Stimulated activated CD8-positive, alpha-beta memory T cell treated with anti-CD3 and anti-CD28 coated beads, Interleukin-4, amount 100 ng/mL, for 48 hours (primary cell): ENCODE measurements at regions not wholly inside any gene's neighbourhood (a gene's known extent, or its start where the extent isn't known, plus 50 kb on each side); places are given as distances from the start of the nearest gene placed in this dataset.

Experiments used
- DNase-seq: peaks from one replicate; pipeline ENCODE4 v3.0.0-alpha.2; 2020

DNA sequence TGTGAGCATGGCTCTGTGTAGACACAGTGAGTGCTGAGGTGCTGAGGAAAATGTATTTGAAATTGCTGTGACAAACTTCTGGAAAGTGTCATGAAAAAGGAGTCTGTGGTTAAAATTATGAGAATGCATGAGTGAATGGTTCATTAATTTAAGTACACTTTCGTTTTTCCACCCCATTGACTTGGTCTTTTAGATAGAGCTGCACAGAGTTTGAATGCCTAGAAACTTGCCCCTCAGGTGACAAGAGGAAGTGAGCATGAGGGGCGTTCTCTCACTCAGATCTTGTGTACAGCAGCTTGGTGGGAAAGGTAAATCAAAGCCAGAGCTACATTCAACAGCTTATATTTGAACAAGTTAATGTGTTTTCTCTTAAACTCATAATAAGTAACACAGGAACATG lies 296.8 kb downstream of the WDR72 start:
- DNase-seq, result no peak

DNA sequence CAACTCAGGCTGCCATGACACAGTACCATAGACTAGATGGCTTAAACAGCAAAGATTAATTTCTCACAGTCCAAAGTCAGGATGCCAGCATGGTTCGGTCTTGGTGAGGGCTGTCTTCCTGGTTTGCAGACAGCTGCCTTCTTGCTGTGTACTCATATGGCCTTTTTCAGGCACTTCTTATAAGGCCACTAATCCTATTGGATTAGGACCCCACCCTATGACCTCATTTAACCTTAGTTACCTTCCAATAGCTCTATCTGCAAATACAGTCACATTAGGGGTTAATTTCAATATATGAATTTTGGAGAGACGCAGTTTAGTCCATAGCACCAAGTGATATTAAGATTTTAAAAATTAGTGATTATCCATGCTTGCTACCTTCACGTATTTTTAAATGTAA lies 297.8 kb downstream of the WDR72 start:
- no peak for DNase-seq

DNA sequence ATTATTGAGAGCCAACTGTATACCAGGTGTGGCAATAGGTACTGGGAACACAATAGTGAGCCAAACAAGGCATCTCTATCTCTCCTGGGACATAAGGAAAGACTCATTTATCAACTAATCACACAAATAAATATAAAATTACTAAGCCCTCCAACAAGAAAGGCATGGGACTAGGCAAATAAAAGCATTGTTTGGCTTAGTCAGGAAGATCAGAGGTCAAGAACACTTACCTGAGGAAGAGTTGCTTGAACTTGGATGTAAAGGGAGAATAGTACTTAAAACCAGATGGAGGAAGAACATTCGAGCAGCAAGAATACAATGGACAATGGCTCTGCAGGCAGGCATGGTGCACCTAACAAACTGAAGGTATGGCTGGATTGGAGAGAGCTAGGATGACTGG lies 300.7 kb downstream of the WDR72 start:
- no peak for DNase-seq

DNA sequence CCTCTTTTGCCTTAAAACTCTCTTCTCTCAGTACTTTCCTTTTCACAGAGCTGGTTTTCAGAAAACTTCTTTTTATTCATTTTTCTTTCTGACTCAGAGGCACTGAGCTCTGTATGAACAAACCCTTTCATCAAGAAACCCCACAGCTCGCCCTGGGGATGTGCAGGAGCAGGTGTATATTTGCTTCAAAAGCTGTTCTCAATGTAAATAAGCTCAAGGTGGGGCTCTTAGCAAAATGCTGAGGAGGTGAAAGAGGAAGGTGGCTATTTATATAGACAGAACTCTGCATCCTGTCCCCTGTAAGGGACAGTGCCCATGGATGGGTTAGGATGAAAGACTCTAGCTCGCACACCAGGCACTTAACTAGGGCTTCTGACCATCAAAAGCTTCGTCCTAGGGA lies 302.0 kb downstream of the WDR72 start:
- DNase-seq, result no peak

DNA sequence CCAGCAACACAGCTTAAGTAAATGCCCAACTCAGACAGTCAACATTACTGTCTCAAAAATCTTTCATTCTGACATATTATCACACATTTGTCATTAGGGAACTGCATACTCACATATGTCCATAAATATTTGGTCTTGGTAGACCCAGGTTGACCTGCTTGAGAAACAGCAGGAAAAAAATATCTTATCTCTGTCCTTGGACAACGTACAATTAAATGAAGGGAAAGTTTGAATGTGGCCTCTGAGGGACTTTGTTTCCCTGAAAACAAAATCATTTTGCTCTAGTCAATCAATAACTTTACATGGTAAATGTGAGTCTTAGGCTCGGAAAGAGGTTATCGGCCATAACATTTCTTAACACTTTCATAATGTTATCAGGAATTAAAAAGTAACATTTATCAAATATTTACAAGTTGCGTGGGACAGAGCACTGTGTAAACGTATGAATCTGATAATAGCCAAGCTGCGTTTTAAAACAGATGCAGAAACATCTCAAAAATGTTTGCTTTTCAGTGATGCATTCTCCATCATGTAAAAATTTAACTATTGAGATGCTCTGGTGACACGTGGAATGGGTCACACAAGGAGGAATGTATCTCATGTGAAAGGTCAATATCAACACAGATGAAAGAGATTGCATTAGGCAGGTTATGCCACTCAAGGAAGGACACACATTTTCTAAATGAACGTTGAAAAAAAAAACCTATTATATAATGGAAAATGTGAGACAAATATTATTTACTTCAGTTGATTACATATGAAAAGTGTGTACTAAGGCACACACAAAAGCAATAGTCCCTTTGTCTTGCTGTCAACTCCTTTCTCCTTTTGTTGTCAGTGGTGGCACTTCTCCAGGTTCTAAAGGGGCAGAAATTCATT lies 304.4 kb downstream of the WDR72 start:
- no peak for DNase-seq

DNA sequence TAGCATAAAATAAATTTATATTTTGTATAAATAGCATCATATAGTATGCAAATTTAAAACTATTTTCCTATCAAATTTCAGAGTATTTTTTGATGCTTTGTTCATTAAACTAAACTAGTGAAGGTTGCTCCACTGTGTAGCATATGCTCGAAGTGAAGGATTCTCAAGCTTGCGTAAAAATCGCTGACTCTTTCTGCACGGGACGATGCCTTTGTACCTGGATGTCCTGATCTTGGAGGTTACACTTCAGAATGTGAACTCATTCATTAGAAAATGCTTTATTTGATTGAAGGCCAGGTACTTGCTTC lies 305.0 kb downstream of the WDR72 start:
- DNase-seq, result no peak

DNA sequence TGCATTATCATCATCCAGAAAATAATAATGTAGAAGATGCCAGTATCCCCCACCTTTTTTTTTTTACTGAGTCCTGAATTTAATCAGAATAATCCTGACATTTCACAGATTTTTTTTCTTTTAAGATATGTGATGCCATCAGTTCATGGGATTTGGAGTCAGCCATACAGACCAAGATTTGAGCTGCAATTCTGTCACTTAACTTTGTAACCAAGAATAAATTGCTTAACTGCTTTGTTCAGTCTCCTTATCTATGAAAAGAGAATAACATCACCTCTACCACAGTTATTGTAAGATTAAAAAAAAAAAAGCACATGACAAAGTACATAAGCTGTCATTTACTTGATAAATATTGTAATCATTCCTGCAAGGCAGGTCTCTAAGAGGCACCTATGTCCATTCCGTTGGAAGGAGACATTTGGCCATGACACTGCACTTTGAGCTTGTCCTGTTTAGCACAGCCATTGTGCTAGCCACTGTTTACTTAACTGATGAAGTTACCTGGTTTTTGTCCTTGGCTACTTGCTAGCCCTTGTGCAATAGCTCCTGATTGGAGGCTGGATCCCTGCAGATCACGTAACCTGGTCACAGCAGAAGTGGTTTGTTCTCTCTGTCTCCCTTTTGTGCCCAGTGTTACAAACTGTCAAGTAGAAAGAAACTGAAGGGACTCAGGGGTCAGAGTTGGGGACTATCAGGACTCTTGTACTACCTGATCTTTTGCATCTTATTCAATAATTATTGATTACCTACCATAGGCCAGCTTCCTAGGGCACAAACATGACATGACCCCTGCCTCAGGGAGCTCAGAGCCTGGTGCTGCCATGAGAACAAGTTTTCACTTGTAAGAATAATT lies 306.0 kb downstream of the WDR72 start:
- DNase-seq, result no peak

DNA sequence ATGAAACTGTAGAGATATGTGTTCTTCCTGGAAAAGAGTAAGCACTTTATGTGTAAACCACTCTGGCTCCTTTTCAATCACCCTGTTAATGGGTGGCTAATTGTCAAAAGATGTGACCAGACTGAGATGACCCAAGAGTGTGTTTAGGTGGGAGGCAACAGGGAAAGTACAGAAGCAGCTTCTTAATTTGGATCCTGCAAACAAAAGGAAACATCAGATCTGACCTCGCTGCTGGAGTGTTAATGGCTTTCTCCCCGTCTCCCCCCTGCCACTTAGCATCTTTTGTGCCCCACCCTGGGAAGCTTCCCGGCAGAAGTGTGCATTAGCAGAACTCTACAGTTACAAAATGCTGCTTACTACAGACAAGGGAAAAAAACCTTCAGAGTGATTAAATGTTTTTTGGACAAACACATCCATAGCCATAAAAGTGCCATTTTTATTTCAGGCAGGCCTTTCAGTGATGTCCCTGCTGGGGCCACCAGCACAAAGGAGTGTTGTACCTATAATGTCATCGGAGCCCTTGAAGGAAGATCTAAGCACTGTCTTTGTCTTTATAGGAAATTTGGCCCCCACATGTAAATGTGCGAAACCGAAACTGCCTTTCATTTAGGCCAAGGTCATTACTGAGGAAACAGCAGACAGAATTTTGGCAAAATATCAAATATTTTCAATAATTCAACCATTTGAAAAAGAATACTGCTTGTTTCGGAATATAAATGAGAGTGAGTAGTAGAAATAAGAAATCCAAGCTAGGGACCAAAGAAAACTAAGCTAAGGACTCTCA lies 311.0 kb downstream of the WDR72 start:
- no peak for DNase-seq

DNA sequence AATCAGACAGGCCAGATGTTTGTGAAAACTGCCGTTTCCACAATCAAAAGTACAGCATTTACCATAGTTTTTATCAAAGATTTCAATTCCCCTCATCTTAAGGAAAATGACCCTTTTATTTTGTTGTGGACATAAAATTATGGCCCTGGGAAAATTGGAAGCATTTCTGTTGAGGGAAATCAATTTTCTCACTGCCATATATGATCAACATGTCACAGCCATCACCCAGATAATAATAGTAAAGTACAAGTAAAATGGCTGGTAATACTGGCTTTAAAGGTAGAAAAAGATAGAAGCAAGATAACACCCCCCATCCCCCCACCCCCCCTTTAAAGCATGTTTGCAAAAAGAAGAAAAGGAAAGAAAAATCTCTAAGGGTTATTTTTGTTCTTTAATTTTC lies 311.7 kb downstream of the WDR72 start:
- DNase-seq, result no peak

DNA sequence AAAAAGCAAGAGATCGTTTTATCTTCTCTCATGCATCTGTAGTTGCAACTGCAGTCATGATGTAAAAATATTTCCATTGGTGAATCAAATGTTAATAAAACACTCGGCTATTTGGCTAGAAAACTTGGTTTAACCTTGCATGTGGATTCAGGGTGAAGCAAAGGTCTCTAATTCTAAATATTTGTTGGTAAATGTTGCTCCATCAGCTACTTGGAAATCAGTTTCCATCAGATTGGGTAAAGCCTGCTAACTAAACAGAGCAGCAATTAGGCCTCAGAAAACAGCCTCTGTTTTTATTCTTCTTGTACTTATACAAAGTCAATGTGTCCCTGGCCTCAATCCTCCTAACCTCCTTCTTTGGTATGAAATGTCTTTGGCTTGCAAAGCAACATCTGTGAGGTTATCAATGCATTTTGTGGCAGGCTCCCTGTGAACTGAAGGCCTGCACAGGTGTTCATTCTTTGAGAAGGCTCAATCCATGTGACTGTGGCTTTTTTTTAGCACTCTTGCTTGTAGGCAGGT lies 312.3 kb downstream of the WDR72 start:
- no peak for DNase-seq

DNA sequence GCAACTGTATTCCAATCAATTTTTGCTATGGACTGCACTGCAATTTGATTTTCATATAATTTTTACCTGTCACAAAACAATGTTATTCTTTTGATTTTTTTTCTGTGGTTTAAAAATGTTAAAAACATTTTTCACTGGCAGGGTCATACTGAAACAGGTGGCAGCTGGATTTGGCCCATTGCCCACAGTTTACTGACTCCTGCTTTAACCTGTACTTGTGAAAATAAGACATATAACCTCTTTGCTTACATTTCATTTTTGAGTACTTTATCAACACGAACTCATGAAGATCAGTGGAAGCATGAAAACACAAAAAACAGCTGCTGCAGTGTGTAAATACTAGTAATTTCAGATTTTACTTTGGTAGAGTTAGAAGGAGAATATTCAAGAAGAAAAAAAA lies 313.1 kb downstream of the WDR72 start:
- no peak for DNase-seq

DNA sequence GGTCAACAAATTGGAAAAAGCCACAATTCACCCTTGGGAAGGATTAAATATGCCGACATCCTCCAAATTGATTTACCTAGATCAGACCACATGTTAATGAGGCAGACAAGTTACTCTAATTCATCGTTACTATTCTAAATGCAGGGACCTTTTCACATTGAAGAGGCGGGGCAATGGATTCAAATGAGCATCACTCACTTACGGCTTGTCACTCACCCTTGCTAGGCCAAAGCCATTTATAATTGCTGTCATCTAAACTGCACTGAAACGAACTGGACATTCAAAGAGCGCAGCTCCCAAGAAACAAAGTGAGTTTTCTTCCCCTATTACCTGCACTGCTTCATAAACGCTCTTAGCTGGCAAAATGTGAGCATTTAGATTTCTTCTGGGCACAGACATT lies 313.9 kb downstream of the WDR72 start:
- no peak for DNase-seq

DNA sequence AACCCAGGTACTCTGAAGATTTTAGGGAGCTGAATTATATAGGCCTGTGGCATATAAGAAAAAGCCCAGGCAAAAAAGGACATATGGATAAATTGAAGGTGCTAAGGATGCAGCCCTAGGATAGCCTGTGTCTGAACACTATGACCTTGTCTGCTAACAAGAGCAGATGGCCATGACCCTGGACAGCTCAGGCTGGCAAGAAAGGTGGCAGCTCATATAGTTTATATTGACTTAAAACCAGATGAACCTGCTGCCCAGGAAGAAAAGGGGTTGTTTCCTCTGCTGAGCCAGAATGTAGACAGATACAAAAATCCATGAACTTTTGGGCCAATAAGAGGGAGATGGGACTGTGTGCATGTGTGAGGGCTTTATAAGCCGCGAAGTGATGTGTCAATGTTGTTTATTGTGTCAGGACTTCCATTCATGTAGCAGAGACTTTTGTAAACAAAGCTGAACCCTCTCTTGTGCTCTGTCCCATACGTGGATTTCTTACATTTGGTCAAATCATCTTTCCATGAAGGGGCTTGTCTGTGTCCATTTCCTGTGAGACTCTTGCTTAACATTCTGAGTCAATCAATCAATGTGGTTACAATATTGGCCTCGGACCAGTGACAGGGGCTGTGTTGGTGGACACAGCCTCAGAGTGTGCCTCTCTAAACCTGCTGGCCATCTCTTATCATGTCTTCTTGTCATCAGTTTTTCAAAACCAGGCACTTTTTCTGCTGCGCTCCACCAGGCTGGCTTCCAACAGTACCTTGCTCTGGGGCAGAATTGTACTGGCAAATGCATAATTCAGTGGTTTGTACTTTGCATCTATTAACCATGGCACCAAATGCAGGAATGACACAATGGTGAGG lies 321.2 kb downstream of the WDR72 start:
- no peak for DNase-seq

DNA sequence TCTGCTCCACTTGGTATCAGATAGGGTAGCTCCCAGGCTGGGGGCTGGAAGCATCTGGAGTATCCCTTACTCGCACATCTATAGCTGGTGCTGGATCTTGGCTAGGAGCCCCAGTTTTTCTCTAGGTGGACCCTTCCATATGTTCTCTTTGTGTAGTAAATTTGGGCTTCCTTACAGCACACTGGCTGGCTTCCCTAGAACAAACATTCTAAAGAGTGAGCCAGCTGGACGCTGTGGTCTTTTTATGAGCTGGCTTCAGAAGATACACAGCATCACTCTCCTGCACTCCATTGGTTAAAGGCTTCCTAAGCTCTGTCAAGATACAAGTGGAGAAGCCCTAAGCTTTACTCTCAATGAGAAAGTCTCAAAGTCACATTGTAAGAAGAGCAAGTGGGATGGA lies 322.1 kb downstream of the WDR72 start:
- no peak for DNase-seq

DNA sequence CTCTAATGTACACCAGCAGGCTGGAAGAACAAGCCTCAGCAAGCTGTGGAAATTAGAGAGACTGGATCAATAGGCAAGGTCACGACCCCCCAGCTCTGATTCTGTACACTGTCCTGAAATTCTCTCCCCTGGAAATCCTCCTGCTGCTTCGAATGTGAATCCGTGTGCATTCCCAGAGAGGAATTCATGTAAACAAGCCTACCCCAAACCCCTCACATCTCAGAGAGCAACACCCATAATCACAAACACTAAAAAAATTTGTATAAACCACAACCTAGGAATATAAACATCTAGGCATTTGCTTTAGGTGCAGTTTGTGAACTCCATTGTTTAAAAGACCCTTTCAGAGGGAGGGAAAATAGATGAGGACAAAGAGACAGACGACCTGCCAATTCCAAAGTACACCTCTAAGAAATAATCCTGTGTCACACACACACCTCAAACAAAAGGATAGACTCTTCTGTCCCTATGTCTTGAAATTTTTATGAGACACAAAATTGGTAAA lies 325.2 kb downstream of the WDR72 start:
- no peak for DNase-seq

DNA sequence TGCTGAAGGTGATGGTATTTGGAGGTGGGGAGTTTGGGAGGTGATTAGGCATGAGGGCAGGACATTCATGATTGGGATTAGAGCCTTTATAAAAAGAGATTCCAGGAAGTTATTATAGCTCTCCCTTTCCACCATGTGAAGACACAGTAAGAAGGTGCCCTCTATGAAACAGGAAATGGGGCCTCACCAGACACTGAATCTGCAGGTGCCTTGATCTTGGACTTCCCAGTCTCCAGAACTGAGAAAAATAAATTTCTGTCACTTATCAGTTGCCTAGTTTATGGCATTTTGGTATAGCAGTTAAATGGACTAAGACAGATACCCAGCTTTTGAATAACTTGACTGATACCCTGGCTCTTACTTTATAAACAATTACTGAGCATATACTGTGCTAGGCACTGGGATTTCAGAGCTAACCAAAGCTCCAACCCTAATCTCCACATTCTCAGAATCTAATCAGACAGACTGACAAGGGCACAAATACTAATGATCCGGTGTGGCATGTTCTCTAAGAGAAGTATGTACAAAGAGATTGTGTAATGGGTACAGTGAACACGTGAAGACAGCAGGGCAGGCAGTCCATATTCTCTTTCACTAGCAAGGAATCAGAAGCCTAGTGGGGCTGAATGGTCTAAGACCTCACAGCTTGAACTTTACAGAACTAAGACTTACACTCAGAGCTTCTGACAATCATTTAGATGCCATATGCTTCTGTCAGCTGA lies 343.1 kb downstream of the WDR72 start:
- DNase-seq, result no peak

DNA sequence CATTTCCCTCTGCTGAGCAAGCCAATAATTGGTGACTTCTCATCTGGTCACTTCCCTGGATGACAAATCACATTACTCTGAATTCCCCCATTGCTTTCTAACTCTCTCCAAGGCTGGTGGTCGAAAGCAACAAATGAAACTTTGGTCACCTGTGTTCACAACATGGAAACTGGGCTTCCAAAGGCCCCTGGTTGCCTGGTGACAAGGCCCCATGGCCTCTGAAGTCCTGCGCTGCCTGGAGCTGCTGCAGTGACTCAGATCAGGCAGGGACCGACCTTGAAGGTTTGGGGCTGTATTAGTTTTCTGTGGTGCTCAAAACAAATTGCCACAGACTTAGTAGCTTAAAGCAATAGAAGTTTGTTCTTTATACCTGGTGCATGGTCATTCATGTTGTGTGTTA lies 345.3 kb downstream of the WDR72 start:
- no peak for DNase-seq

DNA sequence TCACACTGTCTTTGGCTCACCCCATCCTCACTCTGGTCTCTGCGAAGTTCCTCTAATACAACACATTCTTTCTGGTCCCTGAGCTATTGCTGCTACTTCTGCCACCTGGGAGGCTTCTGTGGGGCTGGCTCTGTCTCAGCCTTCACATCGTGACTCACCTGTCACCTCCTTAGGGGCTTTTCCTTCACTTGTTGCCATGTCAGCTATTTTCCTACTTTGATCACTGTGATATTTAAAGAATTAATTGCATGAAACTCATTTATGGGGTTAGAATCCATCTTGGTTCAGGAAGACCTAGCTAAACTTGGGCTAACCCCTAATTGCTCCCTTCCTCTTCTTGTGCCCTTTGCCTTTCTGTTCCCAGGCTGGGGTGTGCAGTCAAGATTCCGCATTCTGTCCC lies 346.9 kb downstream of the WDR72 start:
- DNase-seq, result no peak

DNA sequence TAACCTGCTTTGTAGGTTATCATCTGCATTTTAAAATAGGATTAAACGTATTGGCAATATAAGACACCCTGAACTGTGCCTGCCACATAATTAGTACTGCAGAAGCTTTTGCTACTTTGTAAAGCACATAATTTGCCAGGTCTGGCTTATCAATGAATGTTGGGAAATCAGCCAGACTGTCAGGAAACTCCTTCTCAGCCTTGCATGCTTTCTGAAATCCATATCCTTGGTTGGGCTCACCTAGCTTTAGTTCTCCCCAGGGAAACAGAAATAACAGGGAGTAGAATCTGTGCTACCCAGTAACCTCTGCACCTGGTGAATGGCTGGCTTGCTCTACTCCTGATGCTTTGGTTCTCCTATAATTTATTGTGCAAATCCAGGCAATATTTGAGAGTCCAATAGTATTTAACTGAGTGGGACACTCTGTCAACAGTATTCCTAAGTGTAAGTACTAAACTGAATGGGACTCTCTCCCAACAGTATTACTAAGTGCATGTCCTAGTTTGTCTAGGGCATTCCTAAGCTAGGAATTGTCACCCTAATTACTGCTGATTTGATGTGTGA lies 354.5 kb downstream of the WDR72 start:
- DNase-seq, result no peak

DNA sequence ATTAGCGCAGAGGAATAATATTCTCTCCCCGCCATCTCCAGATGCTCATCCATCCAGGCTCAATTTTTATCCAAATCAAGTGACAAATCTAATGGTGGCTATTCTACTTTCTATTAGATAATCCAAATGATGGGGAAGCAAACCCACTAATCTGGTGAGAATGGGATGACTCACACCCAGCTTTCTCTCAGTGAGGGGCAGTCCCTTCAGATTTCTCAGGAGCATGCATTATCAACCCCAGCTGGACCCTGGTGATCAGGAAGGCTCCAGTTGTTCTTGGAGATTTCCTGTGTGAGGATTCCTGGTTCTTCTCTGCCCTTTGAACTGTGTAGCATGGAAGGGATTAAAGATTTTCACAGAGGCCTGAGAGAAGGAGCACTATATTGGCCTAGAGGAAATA lies 358.0 kb downstream of the WDR72 start:
- no peak for DNase-seq

DNA sequence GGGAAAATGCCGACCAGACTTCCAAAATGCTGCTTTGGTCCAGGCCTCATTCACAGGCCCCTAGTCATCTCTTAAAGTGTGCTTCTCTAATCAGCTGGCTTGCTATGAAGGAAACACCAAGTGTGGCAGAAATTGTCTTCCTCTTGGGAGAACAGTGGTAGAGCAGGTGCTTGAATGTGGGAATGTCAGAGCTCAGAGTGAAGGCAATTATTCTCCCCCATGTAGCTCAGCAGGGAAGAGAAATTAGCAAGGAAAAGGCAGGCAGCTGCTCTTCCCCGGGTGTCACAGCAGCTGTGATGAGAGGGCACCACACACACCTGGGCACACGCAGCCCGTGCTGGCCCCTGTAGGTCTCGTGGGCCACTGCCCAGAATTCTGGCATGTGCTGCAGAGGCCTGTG lies 358.5 kb downstream of the WDR72 start:
- DNase-seq, result no peak
